Activated CD8-positive, alpha-beta memory T cell treated with anti-CD3 and anti-CD28 coated beads for 1 hour (primary cell): ENCODE measurements at regions not wholly inside any gene's neighbourhood (a gene's known extent, or its start where the extent isn't known, plus 50 kb on each side); places are given as distances from the start of the nearest gene placed in this dataset.

Experiments
- DNase-seq, 2 donors: peaks; one replicate each; pipeline ENCODE4 v3.0.0-alpha.2; 2020; ENCODE audit warnings: low read depth in 1 of 2; ENCODE audit errors: extremely low read depth in 1 of 2

GRCh38 chr13:105514401-105514800, 1021.1 kb downstream of the EFNB2 start:
- DNase-seq, result no peak

GRCh38 chr13:105513448-105513847, 1022.0 kb downstream of the EFNB2 start:
- no peak for DNase-seq

GRCh38 chr13:105509981-105510762, 1025.3 kb downstream of the EFNB2 start:
- no peak for DNase-seq

GRCh38 chr13:105506463-105506862, 1029.0 kb downstream of the EFNB2 start:
- DNase-seq, result no peak

- no peak for DNase-seq
Observed at GRCh38 chr13:105502193-105502592, 1033.3 kb downstream of the EFNB2 start.

- no peak for DNase-seq
Observed at GRCh38 chr13:105497597-105497996, 1037.9 kb downstream of the EFNB2 start.

GRCh38 chr13:105492216-105492615, 1043.2 kb downstream of the EFNB2 start:
- no peak for DNase-seq

- no peak for DNase-seq
Observed at GRCh38 chr13:105491345-105491744, 1044.1 kb downstream of the EFNB2 start.

- DNase-seq, result no peak
Observed at GRCh38 chr13:105485081-105485480, 1050.4 kb downstream of the EFNB2 start.

- DNase-seq, result no peak
Observed at GRCh38 chr13:105474983-105475610, 1060.4 kb downstream of the EFNB2 start.

- no peak for DNase-seq
Observed at GRCh38 chr13:105471673-105472072, 1063.8 kb downstream of the EFNB2 start.

- no peak for DNase-seq
Observed at GRCh38 chr13:105466376-105466775, 1069.1 kb downstream of the EFNB2 start.

GRCh38 chr13:105465745-105466144, 1069.7 kb downstream of the EFNB2 start, which contains the start of gene DAOA:
Gene DAOA, plus strand, starts transcription at chr13:105466045.
- DNase-seq, result no peak

- DNase-seq, result no peak
Observed at GRCh38 chr13:105465251-105465650, 1070.2 kb downstream of the EFNB2 start.

GRCh38 chr13:105464249-105464648, 1071.2 kb downstream of the EFNB2 start:
- DNase-seq, result no peak

- no peak for DNase-seq
Observed at GRCh38 chr13:105463011-105463501, 1072.4 kb downstream of the EFNB2 start.

- DNase-seq, result no peak
Observed at GRCh38 chr13:105462098-105462497, 1073.4 kb downstream of the EFNB2 start.

GRCh38 chr13:105452895-105453294, 1082.6 kb downstream of the EFNB2 start:
- DNase-seq, result no peak

- no peak for DNase-seq
Observed at GRCh38 chr13:105450784-105451183, 1084.7 kb downstream of the EFNB2 start.

- no peak for DNase-seq
Observed at GRCh38 chr13:105448811-105449210, 1086.7 kb downstream of the EFNB2 start.

GRCh38 chr13:105446197-105446596, 1089.3 kb downstream of the EFNB2 start:
- no peak for DNase-seq

- DNase-seq, result no peak
Observed at GRCh38 chr13:105445796-105446195, 1089.7 kb downstream of the EFNB2 start.
